Type B pancreatic cell (in vitro differentiated cells): ENCODE measurements at regions not wholly inside any gene's neighbourhood (a gene's known extent, or its start where the extent isn't known, plus 50 kb on each side); places are given as distances from the start of the nearest gene placed in this dataset.

Experiments used
- DNase-seq: peaks from one replicate; pipeline ENCODE4 v3.0.0; 2021; ENCODE audit warnings: mixed read lengths; ENCODE audit not compliant: unreplicated experiment; ENCODE audit errors: extremely low spot score
- H3K27ac Mint-ChIP-seq: 2 replicates; pipeline ENCODE4 v1.8.0; 2021; ENCODE audit warnings: mild to moderate bottlenecking, mixed read lengths
- H3K27me3 Mint-ChIP-seq: 2 replicates; pipeline ENCODE4 v1.8.0; 2021; ENCODE audit warnings: mixed read lengths
- H3K36me3 Mint-ChIP-seq: 2 replicates; pipeline ENCODE4 v1.8.0; 2021; ENCODE audit warnings: mixed read lengths
- H3K4me1 Mint-ChIP-seq: one replicate; pipeline ENCODE4 v1.8.0; 2021; ENCODE audit warnings: mixed read lengths; ENCODE audit not compliant: unreplicated experiment
- H3K4me3 Mint-ChIP-seq: 2 replicates; pipeline ENCODE4 v1.8.0; 2021; ENCODE audit warnings: mild to moderate bottlenecking, mixed read lengths
- H3K9me3 Mint-ChIP-seq: 2 replicates; pipeline ENCODE4 v1.8.0; 2021; ENCODE audit warnings: mixed read lengths
- TF ChIP-seq, protein P1 (sequence below): fragments of 200-600 bp; sonication (generic); conservative IDR thresholded peaks from 2 replicates; pipeline ENCODE4 v1.5.0; 2021; ENCODE audit warnings: antibody characterized with exemption, mild to moderate bottlenecking

DNA sequence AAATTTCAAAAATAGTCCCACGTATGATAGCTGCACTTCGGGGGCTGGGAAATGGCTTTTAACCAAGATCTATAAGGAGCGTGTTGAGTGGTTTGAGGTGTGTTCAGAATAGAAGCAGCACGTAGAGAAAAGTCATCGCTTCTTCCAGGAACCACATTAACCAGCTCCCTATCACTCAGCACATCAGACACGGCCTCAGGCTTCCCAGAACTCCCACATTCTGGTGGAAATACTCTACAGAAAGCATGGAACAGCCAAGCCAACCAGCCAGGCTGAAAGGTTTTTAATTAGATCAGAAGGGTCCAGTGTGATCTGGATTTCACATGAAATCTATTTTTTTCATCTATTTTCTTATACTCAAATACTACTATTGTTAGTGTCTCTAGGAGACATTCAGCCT lies 231.5 kb upstream of the NRP1 start:
- no peaks in the 10 kb centered on the region for H3K27me3 Mint-ChIP-seq
- no peak for DNase-seq
- TF ChIP-seq, protein P1, sequence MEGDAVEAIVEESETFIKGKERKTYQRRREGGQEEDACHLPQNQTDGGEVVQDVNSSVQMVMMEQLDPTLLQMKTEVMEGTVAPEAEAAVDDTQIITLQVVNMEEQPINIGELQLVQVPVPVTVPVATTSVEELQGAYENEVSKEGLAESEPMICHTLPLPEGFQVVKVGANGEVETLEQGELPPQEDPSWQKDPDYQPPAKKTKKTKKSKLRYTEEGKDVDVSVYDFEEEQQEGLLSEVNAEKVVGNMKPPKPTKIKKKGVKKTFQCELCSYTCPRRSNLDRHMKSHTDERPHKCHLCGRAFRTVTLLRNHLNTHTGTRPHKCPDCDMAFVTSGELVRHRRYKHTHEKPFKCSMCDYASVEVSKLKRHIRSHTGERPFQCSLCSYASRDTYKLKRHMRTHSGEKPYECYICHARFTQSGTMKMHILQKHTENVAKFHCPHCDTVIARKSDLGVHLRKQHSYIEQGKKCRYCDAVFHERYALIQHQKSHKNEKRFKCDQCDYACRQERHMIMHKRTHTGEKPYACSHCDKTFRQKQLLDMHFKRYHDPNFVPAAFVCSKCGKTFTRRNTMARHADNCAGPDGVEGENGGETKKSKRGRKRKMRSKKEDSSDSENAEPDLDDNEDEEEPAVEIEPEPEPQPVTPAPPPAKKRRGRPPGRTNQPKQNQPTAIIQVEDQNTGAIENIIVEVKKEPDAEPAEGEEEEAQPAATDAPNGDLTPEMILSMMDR = no peak
- no peak overlapping the region for H3K27ac Mint-ChIP-seq
- peaks cover 4% of the 10 kb centered on the region for H3K4me1 Mint-ChIP-seq
- H3K4me3 Mint-ChIP-seq = no peak overlapping the region
- no peaks in the 10 kb centered on the region for H3K9me3 Mint-ChIP-seq
- H3K36me3 Mint-ChIP-seq = no peaks in the 10 kb centered on the region

GRCh38 chr10:33565231-33565630 lies 230.8 kb upstream of the NRP1 start:
- Mint-ChIP-seq H3K27ac (no peak overlapping the region), H3K9me3 (no peaks in the 10 kb centered on the region), H3K36me3 (no peaks in the 10 kb centered on the region), H3K4me3 (no peak overlapping the region), H3K4me1 (peaks cover 4% of the 10 kb centered on the region), H3K27me3 (no peaks in the 10 kb centered on the region)
- DNase-seq = no peak
- TF ChIP-seq, protein P1 = no peak

DNA sequence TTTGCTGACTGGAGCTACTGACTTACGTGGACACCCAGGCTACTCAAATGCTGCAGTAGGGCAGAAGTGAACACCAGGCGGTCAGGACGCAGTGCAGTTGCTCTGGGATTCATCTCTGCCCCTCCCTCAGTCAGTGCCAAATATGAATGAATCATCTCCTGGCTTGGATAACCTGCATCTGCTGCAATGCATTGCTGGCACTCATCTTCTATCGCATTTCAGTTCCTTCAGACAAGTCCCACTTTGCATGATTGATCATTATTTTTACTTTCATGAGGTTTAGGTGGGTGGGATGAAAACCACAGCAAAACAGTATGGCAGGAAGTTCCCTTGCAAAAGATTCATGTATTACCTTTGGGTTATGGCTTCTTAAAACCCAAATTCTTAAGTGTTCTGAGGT lies 224.6 kb upstream of the NRP1 start:
- Mint-ChIP-seq H3K9me3 (no peaks in the 10 kb centered on the region), H3K27ac (no peak overlapping the region), H3K4me1 (peaks cover 7% of the 10 kb centered on the region), H3K4me3 (no peak overlapping the region), H3K36me3 (no peaks in the 10 kb centered on the region), H3K27me3 (peaks cover 29% of the 10 kb centered on the region)
- TF ChIP-seq, protein P1 = no peak
- no peak for DNase-seq

DNA sequence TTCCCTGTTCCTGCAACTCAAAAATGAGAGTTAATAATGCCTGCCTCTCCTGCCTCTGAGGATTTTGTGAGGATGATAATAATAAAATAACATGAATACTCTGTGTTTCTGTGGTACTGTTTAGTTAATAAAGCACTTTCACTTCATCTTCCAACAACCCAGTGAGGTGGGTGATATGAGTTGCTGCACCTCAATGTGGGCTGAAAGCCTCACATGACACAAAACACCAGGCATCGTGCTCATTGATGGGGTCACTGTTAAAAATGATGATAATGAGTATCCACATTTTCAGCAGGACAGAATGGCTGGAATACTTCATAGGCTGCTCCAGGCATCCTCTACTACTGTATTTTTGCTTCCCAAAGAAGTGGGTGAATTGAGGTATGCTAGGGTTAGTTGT lies 222.8 kb upstream of the NRP1 start:
- no peaks in the 10 kb centered on the region for H3K36me3 Mint-ChIP-seq
- H3K27ac Mint-ChIP-seq = no peak overlapping the region
- TF ChIP-seq, protein P1 = no peak
- no peak overlapping the region for H3K4me3 Mint-ChIP-seq
- no peak for DNase-seq
- no peaks in the 10 kb centered on the region for H3K9me3 Mint-ChIP-seq
- H3K27me3 Mint-ChIP-seq = peaks cover 29% of the 10 kb centered on the region
- peaks cover 14% of the 10 kb centered on the region for H3K4me1 Mint-ChIP-seq

- Mint-ChIP-seq H3K27me3 (peaks cover 29% of the 10 kb centered on the region), H3K27ac (no peak overlapping the region), H3K9me3 (no peaks in the 10 kb centered on the region), H3K4me1 (peaks cover 14% of the 10 kb centered on the region), H3K4me3 (no peak overlapping the region), H3K36me3 (no peaks in the 10 kb centered on the region)
- TF ChIP-seq, protein P1 = no peak
- DNase-seq = no peak
Measured at GRCh38 chr10:33556620-33557019, 222.2 kb upstream of the NRP1 start.

DNA sequence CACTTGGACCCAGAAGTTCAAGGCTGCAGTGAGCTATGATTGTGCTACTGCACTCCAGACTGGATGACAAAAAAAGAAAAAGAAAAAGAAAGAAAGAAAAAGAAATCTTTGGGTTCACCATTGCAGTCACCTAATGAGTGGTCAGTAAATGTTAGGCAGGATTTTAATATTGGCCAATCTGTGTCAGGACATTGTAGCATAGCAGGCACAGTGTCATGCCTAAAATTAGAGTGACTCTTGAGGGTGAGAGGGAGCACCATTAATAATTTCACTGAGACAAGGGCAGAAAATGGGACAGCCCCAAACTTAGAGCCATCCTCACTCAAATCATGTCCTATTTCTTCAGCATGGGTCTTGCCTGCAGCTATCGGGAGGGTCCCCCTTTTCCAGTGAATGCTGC lies 221.6 kb upstream of the NRP1 start:
- DNase-seq = no peak
- Mint-ChIP-seq H3K36me3 (no peaks in the 10 kb centered on the region), H3K9me3 (no peaks in the 10 kb centered on the region), H3K4me3 (no peak overlapping the region), H3K27me3 (peaks cover 29% of the 10 kb centered on the region), H3K4me1 (peaks cover 14% of the 10 kb centered on the region), H3K27ac (no peak overlapping the region)
- TF ChIP-seq, protein P1 = no peak
